GM13977 (cell line): ENCODE measurements at regions not wholly inside any gene's neighbourhood (a gene's known extent, or its start where the extent isn't known, plus 50 kb on each side); places are given as distances from the start of the nearest gene placed in this dataset.

Source experiments
- DNase-seq: peaks from one replicate; pipeline ENCODE4 v3.0.0; 2012; ENCODE audit warnings: low spot score
- in situ Hi-C: fragments of 300-500 bp; cut with MboI; formaldehyde crosslinking; loops from one replicate; pipeline ENCODE4 v1.12.0; 2022; ENCODE audit warnings: low sequenced_read_pairs, low pct_unique_long_range_greater_than_20kb, mixed read lengths, inconsistent platforms; ENCODE audit not compliant: unreplicated experiment
- TF ChIP-seq, protein P1 (sequence below): IDR thresholded peaks from 2 replicates; pipeline ENCODE4 v1.5.1; 2012; ENCODE audit warnings: mild to moderate bottlenecking, control low read depth; ENCODE audit not compliant: insufficient read depth; ENCODE audit errors: extremely low read depth, missing control alignments

DNA sequence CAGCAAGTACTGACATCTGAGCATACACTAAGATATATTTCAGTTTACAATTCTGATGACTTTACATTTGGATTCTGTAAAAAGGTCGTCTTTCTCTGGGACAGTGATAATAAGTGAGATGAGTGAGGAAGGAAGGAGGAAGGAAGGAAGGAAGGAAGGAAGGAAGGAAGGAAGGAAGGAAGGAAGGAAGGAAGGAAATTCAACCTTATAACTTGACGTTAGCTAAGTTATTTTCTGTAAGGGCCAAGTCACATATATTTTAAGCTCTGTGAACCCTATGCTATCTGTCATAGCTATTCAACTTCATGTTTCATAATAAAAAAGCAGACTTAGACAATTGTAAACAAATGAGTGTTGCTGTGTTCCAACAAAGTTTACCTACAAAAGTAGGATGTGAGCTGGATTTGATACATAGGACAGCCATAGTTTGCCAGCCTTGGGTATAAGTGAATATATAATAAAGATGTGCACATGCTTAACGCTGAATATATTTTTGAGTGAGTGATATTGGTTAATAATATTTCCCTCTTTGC is 753.0 kb upstream of the NDST4 start:
- no peak for DNase-seq
- in situ Hi-C loops: loop anchor here (25.0 kb wide), 1 partner anchor 779 kb away; no protein-coding TSS in a partner anchor
- TF ChIP-seq, protein P1, sequence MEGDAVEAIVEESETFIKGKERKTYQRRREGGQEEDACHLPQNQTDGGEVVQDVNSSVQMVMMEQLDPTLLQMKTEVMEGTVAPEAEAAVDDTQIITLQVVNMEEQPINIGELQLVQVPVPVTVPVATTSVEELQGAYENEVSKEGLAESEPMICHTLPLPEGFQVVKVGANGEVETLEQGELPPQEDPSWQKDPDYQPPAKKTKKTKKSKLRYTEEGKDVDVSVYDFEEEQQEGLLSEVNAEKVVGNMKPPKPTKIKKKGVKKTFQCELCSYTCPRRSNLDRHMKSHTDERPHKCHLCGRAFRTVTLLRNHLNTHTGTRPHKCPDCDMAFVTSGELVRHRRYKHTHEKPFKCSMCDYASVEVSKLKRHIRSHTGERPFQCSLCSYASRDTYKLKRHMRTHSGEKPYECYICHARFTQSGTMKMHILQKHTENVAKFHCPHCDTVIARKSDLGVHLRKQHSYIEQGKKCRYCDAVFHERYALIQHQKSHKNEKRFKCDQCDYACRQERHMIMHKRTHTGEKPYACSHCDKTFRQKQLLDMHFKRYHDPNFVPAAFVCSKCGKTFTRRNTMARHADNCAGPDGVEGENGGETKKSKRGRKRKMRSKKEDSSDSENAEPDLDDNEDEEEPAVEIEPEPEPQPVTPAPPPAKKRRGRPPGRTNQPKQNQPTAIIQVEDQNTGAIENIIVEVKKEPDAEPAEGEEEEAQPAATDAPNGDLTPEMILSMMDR: no peak

DNA sequence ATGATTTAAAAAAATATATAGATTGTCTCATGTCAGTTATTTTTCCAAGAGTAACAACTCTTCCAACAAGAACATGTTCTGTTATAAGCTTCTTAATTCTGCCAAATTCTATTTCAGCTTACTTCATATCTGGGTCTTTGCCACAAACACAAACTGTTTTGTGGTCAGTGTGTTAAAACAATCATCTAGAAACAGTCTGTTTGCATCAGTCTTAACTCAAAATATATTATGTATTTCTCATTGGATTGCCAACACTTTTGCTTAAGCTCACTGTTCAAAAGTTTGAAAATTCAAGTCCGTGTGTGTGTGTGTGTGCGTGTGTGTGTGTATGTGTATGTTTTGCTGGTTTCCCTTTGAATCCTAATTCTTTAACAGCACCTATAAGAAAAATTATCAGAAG is 752.3 kb upstream of the NDST4 start:
- in situ Hi-C loops: loop anchor here (25.0 kb wide), 1 partner anchor 778 kb away; no protein-coding TSS in a partner anchor
- TF ChIP-seq, protein P1: no peak
- no peak for DNase-seq

DNA sequence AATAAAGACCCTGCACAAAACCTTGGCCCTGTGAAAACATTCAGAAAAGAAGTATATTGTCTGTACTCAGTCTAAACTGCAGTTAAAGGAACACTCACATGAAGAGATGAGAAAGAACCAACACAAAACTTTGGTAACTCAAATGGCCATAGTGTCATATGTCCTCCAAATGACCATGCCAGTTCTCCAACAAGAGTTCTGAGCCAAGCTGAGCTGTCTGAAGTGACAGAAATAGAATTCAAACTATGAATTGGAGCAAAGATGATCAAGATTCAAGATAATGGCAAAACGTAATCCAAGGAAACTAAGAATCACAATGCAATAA is 739.3 kb upstream of the NDST4 start:
- in situ Hi-C loops: loop anchor here (25.0 kb wide), 1 partner anchor 765 kb away; no protein-coding TSS in a partner anchor
- no peak for DNase-seq
- TF ChIP-seq, protein P1: no peak

DNA sequence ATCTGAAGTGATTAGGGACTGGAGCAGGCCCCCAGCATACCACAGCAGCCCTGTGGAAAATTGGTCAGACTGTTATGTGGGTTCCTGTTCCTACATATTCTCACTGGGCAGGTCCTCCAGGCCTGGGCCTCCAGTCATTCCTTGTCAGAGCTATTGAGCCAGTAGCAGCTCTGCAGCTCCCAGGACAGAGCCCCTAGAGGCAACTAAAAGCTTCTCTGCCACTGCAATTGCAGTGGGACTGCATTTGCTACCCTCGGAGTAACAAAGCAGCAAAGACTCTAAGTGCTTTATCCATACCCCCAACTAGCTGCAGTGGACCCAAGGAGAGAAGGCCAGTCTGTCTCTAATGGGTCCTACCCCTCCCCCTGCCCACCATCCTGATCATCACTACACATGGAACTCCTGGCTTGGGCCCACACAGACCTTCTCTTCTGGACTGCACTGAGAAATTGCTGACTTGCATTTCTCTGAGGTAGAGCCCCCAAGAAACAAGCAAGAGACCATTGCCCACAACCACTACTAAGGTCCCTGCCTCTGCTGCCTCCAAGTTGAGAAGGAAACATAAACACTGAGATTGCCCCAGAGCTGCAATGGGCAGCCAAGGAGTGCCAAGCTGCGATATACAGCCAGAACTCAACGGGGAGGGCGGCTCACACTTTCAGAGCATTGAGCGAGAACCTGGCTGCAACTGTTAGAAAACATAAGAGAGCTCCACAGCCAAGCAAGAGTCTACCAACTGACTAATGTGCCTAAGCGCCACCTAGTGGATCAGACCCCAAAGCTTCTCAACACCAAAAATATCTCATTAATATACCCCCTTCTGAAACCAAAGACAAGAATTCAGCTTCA is 738.7 kb upstream of the NDST4 start:
- peak; percentile 17 for DNase-seq

DNA sequence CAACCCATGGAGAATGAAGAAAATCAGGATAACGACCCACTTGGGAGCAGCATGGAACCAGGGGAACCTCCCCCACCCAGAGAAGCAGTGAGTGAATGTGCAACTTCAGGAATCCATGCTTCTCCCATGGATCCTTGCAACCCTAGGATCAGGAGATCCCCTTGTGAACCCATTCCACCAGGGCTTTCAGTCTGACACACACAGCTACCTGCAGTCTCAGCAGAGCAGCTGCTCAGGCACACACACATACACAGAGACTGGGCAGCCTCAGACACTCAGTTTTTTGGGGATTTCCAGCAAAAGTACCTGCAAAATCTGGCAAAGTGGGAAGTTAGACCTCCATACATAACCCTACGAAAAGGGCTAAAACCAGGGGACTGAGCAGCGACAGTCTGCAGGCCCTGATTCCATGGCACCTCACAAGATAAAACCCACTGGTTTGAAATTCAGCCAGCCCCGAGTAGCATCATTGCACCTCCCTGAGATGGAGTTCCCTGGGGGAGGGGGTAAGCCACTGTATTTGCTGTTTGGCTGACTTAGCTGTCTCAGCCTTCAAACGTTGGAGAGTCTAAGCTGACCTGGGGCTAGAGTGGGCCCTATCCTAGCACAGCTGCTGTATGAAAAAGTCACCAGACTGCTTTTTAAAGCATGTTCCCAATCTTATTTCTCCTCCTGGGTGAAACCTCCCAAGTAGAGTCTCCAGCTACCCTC is 737.5 kb upstream of the NDST4 start:
- TF ChIP-seq, protein P1: no peak
- peak; percentile 3 for DNase-seq
- in situ Hi-C loops: loop anchor here (25.0 kb wide), 1 partner anchor 764 kb away; no protein-coding TSS in a partner anchor

More for the DNA sequence above, 738.7 kb upstream of the NDST4 start:
- TF ChIP-seq, protein P1: peak; percentile 75
- in situ Hi-C loops: loop anchor here (25.0 kb wide), 1 partner anchor 765 kb away; no protein-coding TSS in a partner anchor

DNA sequence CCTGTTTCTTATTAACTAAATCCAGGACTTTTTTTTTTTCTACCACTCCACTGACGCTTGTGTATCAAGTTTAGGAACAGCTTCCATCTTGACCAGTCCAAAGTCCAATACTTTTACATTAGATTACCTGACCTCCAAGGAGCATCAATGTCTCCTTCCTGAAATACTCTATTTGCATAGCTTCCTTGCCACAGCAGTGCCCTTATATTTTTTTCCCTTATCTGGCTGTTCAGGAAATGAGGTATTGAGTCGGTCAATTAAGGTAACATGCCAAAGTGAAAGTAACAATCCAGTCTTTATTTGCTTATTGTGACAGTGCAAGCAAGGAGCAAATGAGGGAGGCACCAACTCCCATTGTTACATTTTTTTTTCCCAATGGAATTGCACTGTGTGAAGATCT is 730.8 kb upstream of the NDST4 start:
- in situ Hi-C loops: no loop called here
- no peak for DNase-seq
- TF ChIP-seq, protein P1: no peak
